Parathyroid adenoma (tissue), 2 donors: ENCODE measurements at regions not wholly inside any gene's neighbourhood (a gene's known extent, or its start where the extent isn't known, plus 50 kb on each side); places are given as distances from the start of the nearest gene placed in this dataset.

Source experiments
- H2AFZ ChIP-seq: fragments of 300-600 bp; sonication (generic); one replicate; pipeline ENCODE4 v1.7.0; 2017; ENCODE audit warnings: antibody characterized with exemption, mild to moderate bottlenecking
- H3K27ac ChIP-seq: fragments of 300-600 bp; sonication (generic); one replicate; pipeline ENCODE4 v1.7.0; 2017
- H3K27me3 ChIP-seq: fragments of 300-600 bp; sonication (generic); one replicate; pipeline ENCODE4 v1.7.0; 2017; ENCODE audit warnings: low read length; ENCODE audit not compliant: control insufficient read depth, insufficient read depth
- H3K36me3 ChIP-seq: fragments of 300-600 bp; sonication (generic); one replicate; pipeline ENCODE4 v1.7.0; 2017; ENCODE audit warnings: low read length; ENCODE audit not compliant: control insufficient read depth, insufficient read depth
- H3K4me1 ChIP-seq: fragments of 300-600 bp; sonication (generic); one replicate; pipeline ENCODE4 v1.7.0; 2017; ENCODE audit warnings: control low read depth
- H3K4me2 ChIP-seq: fragments of 300-600 bp; sonication (generic); one replicate; pipeline ENCODE4 v1.7.0; 2017; ENCODE audit warnings: low read length
- H3K4me3 ChIP-seq: fragments of 300-600 bp; sonication (generic); one replicate; pipeline ENCODE4 v1.7.0; 2017; ENCODE audit warnings: low read depth, low read length
- H3K79me2 ChIP-seq: fragments of 300-600 bp; sonication (generic); one replicate; pipeline ENCODE4 v1.7.0; 2017; ENCODE audit warnings: control low read depth
- H3K9ac ChIP-seq: fragments of 300-600 bp; sonication (generic); one replicate; pipeline ENCODE4 v1.7.0; 2017; ENCODE audit warnings: mild to moderate bottlenecking
- H3K9me3 ChIP-seq: fragments of 300-600 bp; sonication (generic); one replicate; pipeline ENCODE4 v1.7.0; 2017; ENCODE audit warnings: low read length; ENCODE audit not compliant: control insufficient read depth
- TF ChIP-seq, protein P1 (sequence below): fragments of 300-600 bp; sonication (generic); IDR thresholded peaks from one replicate; pipeline ENCODE4 v1.7.0; 2017; ENCODE audit warnings: antibody characterized with exemption, mild to moderate bottlenecking
- donor health status: primary hyperparathyroidism.

DNA sequence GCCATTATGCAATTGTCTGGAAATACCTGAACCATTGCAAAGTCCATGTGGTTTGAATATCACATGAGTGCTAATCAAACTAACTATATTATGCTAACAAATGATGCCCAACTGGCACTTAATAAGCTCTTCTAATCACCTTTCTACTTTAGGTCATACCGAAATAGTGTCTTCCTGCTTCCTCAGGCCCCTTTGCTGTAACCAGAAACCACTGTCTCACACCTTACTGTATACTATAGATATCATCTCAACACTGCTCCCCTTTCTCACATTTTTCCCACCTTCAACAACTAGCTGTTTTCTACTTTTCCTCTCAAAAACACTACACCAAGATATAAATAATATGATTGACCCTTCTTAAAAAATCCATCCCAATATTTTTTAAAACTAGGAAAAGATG, 633.9 kb downstream of the BCL11A start:
- Histone ChIP-seq H3K4me1 (no peaks in the 10 kb centered on the region), H3K36me3 (no peaks in the 10 kb centered on the region), H3K9ac (no peak overlapping the region), H3K9me3 (no peaks in the 10 kb centered on the region), H3K4me2 (no peak overlapping the region), H3K27me3 (no peaks in the 10 kb centered on the region), H3K4me3 (no peak overlapping the region), H3K79me2 (no peaks in the 10 kb centered on the region), H2AFZ (no peak overlapping the region), H3K27ac (no peak overlapping the region)
- TF ChIP-seq, protein P1, sequence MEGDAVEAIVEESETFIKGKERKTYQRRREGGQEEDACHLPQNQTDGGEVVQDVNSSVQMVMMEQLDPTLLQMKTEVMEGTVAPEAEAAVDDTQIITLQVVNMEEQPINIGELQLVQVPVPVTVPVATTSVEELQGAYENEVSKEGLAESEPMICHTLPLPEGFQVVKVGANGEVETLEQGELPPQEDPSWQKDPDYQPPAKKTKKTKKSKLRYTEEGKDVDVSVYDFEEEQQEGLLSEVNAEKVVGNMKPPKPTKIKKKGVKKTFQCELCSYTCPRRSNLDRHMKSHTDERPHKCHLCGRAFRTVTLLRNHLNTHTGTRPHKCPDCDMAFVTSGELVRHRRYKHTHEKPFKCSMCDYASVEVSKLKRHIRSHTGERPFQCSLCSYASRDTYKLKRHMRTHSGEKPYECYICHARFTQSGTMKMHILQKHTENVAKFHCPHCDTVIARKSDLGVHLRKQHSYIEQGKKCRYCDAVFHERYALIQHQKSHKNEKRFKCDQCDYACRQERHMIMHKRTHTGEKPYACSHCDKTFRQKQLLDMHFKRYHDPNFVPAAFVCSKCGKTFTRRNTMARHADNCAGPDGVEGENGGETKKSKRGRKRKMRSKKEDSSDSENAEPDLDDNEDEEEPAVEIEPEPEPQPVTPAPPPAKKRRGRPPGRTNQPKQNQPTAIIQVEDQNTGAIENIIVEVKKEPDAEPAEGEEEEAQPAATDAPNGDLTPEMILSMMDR: no peak

- Histone ChIP-seq H3K27ac (no peak overlapping the region), H3K9ac (no peak overlapping the region), H3K9me3 (no peaks in the 10 kb centered on the region), H3K4me1 (no peaks in the 10 kb centered on the region), H2AFZ (no peak overlapping the region), H3K4me3 (no peak overlapping the region), H3K4me2 (no peak overlapping the region), H3K79me2 (no peaks in the 10 kb centered on the region), H3K36me3 (no peaks in the 10 kb centered on the region), H3K27me3 (no peaks in the 10 kb centered on the region)
- TF ChIP-seq, protein P1: no peak
Observed at GRCh38 chr2:59912042-59912441, 641.4 kb downstream of the BCL11A start.

DNA sequence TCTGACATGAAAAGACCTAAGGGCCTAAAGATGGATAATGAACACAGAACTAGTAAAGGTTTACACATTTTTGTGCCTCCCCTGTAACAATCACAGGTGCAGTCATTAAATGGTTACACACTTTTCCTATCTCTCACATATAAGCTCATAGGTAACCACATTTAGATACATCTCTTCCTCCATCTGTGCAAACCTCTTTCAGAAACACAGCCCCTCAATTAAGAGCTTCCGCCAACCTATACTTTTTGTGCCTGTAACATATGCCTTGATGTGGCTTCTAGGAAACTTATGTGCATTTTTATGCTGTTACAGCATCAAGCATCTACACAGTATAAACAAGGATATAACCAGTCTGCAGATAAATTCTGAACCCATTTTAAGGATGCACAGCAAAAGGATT, 643.3 kb downstream of the BCL11A start:
- H3K9ac ChIP-seq: no peak overlapping the region
- no peak overlapping the region for H3K4me2 ChIP-seq
- H3K4me1 ChIP-seq: no peaks in the 10 kb centered on the region
- no peak overlapping the region for H3K4me3 ChIP-seq
- TF ChIP-seq, protein P1: no peak
- no peaks in the 10 kb centered on the region for H3K36me3 ChIP-seq
- H3K27ac ChIP-seq: no peak overlapping the region
- no peaks in the 10 kb centered on the region for H3K27me3 ChIP-seq
- H2AFZ ChIP-seq: no peak overlapping the region
- H3K9me3 ChIP-seq: no peaks in the 10 kb centered on the region
- H3K79me2 ChIP-seq: no peaks in the 10 kb centered on the region

DNA sequence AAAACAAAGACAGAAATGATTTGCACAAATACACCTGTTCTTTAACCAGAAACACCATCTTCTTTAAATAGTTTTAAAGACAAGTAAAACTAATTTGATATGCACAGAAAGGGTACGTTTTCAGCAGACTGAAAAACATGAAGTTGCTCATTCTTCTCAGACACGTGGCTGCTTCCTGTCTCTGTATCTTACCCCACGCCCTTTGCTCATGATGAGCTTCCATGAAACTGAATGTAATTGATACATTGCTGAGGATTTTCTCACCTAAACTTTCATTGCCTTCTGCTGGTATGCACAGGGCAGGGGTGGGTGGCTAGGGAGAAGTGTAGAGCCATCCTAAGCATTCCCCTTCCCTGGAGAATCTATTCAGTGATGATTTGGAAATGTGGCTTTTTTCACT, 644.3 kb downstream of the BCL11A start:
- no peaks in the 10 kb centered on the region for H3K4me1 ChIP-seq
- no peak overlapping the region for H3K4me2 ChIP-seq
- H3K36me3 ChIP-seq: no peaks in the 10 kb centered on the region
- TF ChIP-seq, protein P1: no peak
- no peak overlapping the region for H3K4me3 ChIP-seq
- H2AFZ ChIP-seq: no peak overlapping the region
- no peaks in the 10 kb centered on the region for H3K79me2 ChIP-seq
- no peak overlapping the region for H3K9ac ChIP-seq
- no peaks in the 10 kb centered on the region for H3K27me3 ChIP-seq
- no peak overlapping the region for H3K27ac ChIP-seq
- H3K9me3 ChIP-seq: no peaks in the 10 kb centered on the region

- H3K4me2 ChIP-seq: no peak overlapping the region
- no peaks in the 10 kb centered on the region for H3K36me3 ChIP-seq
- no peak overlapping the region for H3K4me3 ChIP-seq
- H3K9ac ChIP-seq: no peak overlapping the region
- H2AFZ ChIP-seq: no peak overlapping the region
- H3K79me2 ChIP-seq: no peaks in the 10 kb centered on the region
- TF ChIP-seq, protein P1: no peak
- no peaks in the 10 kb centered on the region for H3K9me3 ChIP-seq
- H3K27me3 ChIP-seq: no peaks in the 10 kb centered on the region
- no peaks in the 10 kb centered on the region for H3K4me1 ChIP-seq
- no peak overlapping the region for H3K27ac ChIP-seq
Observed at GRCh38 chr2:59905731-59906130, 647.7 kb downstream of the BCL11A start.
